Upper lobe of left lung (tissue), 4 donors: ENCODE measurements at regions not wholly inside any gene's neighbourhood (a gene's known extent, or its start where the extent isn't known, plus 50 kb on each side); places are given as distances from the start of the nearest gene placed in this dataset.
"Not testable (repeated sequence)": the region's sequence is repeated elsewhere in the genome, so short reads cannot be mapped to it uniquely, and the experiment has no call there.

ENCODE experiments used
- EP300 ChIP-seq, 4 donors: sonication (generic); formaldehyde crosslinking; IDR thresholded peaks; one replicate each; pipeline ENCODE4 v1.5.1; 2017; ENCODE audit warnings: antibody characterized with exemption in 4 of 4, control low read depth in 2 of 4
- POLR2A ChIP-seq, 4 donors: fragments of 450-650 bp; IDR thresholded peaks; one replicate each; pipeline ENCODE4 v1.5.1; 2016 to 2017; ENCODE audit warnings: antibody characterized with exemption in 4 of 4, mild to moderate bottlenecking in 2 of 4
- POLR2AphosphoS5 ChIP-seq, 2 donors: sonication (generic); formaldehyde crosslinking; IDR thresholded peaks; one replicate each; pipeline ENCODE4 v1.5.1; 2017; ENCODE audit warnings: antibody characterized with exemption in 2 of 2
- TF ChIP-seq, protein P1 (sequence below), 6 experiments: fragments of 450-650 bp in 4 of 6; fragments of 200-600 bp in 2 of 6; sonication (generic) in 2 of 6; IDR thresholded peaks; one replicate each; pipeline ENCODE4 v1.5.1; 2016 to 2019; ENCODE audit warnings: antibody characterized with exemption in 6 of 6

DNA sequence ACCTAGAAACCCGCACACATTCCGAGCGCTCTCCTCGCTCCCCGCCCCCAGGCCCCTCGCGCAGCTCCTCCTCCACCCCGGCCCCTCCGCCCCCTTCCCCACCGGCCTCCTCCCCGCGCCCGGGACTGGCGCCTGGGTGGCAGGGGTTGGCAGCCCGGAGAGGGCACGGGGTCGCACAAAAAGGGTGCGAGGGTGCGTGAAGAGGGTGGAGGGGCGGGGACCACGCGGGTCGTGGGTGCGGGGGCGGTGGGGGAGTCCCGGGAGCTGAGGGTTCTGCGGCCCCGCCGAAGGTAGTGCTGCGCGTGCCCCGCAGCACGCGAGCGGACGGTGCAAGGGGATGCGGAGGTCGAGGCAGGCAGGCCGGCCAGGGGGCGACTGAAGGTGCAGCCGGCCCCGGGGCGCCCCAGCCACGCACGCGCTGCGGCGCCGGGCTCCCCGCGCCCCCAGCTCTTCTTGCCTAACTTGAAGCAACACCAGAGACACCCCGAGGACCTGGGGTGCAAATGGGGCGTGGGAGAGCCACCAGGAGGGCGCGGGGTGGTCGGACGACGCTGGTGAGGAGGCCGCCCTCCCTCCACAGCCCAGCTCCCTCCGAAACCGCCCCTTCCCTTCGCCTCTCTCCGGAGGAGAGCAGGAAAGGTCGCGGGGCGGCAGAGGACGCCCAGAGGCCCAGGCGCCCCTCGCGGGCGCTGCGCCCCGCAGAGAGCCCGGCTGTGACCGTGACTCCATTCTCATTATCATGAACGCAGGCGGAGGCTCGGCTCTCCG lies 174.7 kb downstream of the ATP6V0E2 start:
- TF ChIP-seq, protein P1, sequence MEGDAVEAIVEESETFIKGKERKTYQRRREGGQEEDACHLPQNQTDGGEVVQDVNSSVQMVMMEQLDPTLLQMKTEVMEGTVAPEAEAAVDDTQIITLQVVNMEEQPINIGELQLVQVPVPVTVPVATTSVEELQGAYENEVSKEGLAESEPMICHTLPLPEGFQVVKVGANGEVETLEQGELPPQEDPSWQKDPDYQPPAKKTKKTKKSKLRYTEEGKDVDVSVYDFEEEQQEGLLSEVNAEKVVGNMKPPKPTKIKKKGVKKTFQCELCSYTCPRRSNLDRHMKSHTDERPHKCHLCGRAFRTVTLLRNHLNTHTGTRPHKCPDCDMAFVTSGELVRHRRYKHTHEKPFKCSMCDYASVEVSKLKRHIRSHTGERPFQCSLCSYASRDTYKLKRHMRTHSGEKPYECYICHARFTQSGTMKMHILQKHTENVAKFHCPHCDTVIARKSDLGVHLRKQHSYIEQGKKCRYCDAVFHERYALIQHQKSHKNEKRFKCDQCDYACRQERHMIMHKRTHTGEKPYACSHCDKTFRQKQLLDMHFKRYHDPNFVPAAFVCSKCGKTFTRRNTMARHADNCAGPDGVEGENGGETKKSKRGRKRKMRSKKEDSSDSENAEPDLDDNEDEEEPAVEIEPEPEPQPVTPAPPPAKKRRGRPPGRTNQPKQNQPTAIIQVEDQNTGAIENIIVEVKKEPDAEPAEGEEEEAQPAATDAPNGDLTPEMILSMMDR (IDR thresholded peaks at IDR 0.05): not testable (repeated sequence)
- TF ChIP-seq EP300, POLR2A, POLR2AphosphoS5 (IDR thresholded peaks at IDR 0.05): not testable (repeated sequence)
